HL-60 (cell line): ENCODE measurements at regions not wholly inside any gene's neighbourhood (a gene's known extent, or its start where the extent isn't known, plus 50 kb on each side); places are given as distances from the start of the nearest gene placed in this dataset.

Experiments
- CTCF ChIP-seq: IDR thresholded peaks from one replicate; pipeline ENCODE4 v1.5.1; 2011; ENCODE audit warnings: low read length, control low read depth, inconsistent platforms; ENCODE audit not compliant: insufficient read depth
- POLR2AphosphoS5 ChIP-seq: IDR thresholded peaks from 2 replicates; pipeline ENCODE4 v1.6.1; 2012; ENCODE audit warnings: low read depth

- TF ChIP-seq POLR2AphosphoS5 (no peak), CTCF (no peak)
Measured at GRCh38 chr9:108149326-108149725, 659.8 kb upstream of the KLF4 start.
